Esophagus squamous epithelium (tissue), 4 donors: ENCODE measurements at regions not wholly inside any gene's neighbourhood (a gene's known extent, or its start where the extent isn't known, plus 50 kb on each side); places are given as distances from the start of the nearest gene placed in this dataset.

Experiments
- CTCF ChIP-seq, 6 experiments: fragments of 450-650 bp in 4 of 6; fragments of 200-600 bp in 2 of 6; sonication (generic) in 2 of 6; IDR thresholded peaks; one replicate each; pipeline ENCODE4 v1.5.1; 2016 to 2019; ENCODE audit warnings: antibody characterized with exemption in 6 of 6, mild to moderate bottlenecking in 4 of 6, moderate library complexity in 4 of 6
- POLR2A ChIP-seq, 4 donors: fragments of 450-650 bp; IDR thresholded peaks; one replicate each; pipeline ENCODE4 v1.6.1; 2017; ENCODE audit warnings: antibody characterized with exemption in 4 of 4, mild to moderate bottlenecking in 4 of 4, moderate library complexity in 3 of 4

- TF ChIP-seq CTCF (IDR thresholded peaks at IDR 0.05) (no peak), POLR2A (IDR thresholded peaks at IDR 0.05) (no peak)
These were observed 152.1 kb upstream of the GSC start for GRCh38 chr14:94921882-94922585.
